Vagina (tissue), 2 donors: ENCODE measurements at regions not wholly inside any gene's neighbourhood (a gene's known extent, or its start where the extent isn't known, plus 50 kb on each side); places are given as distances from the start of the nearest gene placed in this dataset.

Experiments used
- POLR2A ChIP-seq, 2 donors: fragments of 450-650 bp; IDR thresholded peaks; one replicate each; pipeline ENCODE4 v1.6.1; 2017; ENCODE audit warnings: antibody characterized with exemption in 2 of 2, mild to moderate bottlenecking in 2 of 2, moderate library complexity in 2 of 2
- POLR2AphosphoS5 ChIP-seq, 2 donors: sonication (generic); formaldehyde crosslinking; IDR thresholded peaks; one replicate each; pipeline ENCODE4 v1.9.0; 2017; ENCODE audit warnings: antibody characterized with exemption in 2 of 2, mild to moderate bottlenecking in 2 of 2, low read depth in 1 of 2; ENCODE audit not compliant: insufficient read depth in 1 of 2
- TF ChIP-seq, protein P1 (sequence below), 3 experiments: fragments of 450-650 bp in 2 of 3; fragments of 200-600 bp in 1 of 3; sonication (generic) in 1 of 3; IDR thresholded peaks; one replicate each; pipeline ENCODE4 v1.5.1; 2017 to 2019; ENCODE audit warnings: antibody characterized with exemption in 3 of 3, mild to moderate bottlenecking in 2 of 3, moderate library complexity in 2 of 3

DNA sequence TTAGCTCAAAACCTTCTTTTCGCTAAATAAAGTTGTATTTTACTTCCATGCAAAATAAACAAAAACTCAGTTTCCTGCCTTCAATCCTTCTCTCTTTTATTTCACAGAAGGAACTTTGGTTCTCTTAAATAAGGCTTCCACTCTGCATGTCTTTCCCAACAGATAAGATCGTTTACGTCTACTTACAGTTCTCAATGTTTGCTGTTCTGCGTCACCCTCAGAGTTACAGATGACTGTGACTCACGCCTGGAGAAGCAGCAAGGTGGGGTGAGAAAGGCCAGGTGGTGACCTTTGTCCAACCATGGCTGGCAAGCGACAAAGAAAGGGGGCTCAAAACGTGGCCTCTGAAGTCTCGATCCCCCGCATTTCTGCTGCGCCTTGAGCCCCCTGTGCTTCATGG lies 51.4 kb upstream of the RPS6KA2 start:
- TF ChIP-seq, protein P1, sequence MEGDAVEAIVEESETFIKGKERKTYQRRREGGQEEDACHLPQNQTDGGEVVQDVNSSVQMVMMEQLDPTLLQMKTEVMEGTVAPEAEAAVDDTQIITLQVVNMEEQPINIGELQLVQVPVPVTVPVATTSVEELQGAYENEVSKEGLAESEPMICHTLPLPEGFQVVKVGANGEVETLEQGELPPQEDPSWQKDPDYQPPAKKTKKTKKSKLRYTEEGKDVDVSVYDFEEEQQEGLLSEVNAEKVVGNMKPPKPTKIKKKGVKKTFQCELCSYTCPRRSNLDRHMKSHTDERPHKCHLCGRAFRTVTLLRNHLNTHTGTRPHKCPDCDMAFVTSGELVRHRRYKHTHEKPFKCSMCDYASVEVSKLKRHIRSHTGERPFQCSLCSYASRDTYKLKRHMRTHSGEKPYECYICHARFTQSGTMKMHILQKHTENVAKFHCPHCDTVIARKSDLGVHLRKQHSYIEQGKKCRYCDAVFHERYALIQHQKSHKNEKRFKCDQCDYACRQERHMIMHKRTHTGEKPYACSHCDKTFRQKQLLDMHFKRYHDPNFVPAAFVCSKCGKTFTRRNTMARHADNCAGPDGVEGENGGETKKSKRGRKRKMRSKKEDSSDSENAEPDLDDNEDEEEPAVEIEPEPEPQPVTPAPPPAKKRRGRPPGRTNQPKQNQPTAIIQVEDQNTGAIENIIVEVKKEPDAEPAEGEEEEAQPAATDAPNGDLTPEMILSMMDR (IDR thresholded peaks at IDR 0.05), result no peak
- TF ChIP-seq POLR2A (IDR thresholded peaks at IDR 0.05) (no peak), POLR2AphosphoS5 (IDR thresholded peaks at IDR 0.05; ENCODE audit: insufficient read depth in 1 of 2, low read depth in 1 of 2) (no peak)
